WERI-Rb-1 (cell line): ENCODE measurements at regions not wholly inside any gene's neighbourhood (a gene's known extent, or its start where the extent isn't known, plus 50 kb on each side); places are given as distances from the start of the nearest gene placed in this dataset.
A peak's percentile ranks its signal among the peaks of the same experiment; 100 is the strongest.

Experiments used
- DNase-seq: peaks from one replicate; pipeline ENCODE4 v3.0.0-alpha.2; 2020
- H3K27ac ChIP-seq: fragments of 250-450 bp; sonication (Bioruptor Pico); 2 replicates; pipeline ENCODE4 v1.5.1; 2020; ENCODE audit warnings: mild to moderate bottlenecking, moderate library complexity
- H3K27me3 ChIP-seq: fragments of 250-450 bp; sonication (Bioruptor Pico); 2 replicates; pipeline ENCODE4 v1.5.1; 2021; ENCODE audit warnings: mild to moderate bottlenecking, low read depth, moderate library complexity; ENCODE audit not compliant: insufficient read depth, severe bottlenecking
- H3K36me3 ChIP-seq: fragments of 250-450 bp; sonication (Bioruptor Pico); 2 replicates; pipeline ENCODE4 v1.5.1; 2020; ENCODE audit warnings: mild to moderate bottlenecking, moderate library complexity
- H3K4me3 ChIP-seq: 2 replicates; pipeline ENCODE4 v1.5.1; 2011; ENCODE audit warnings: low read depth, mild to moderate bottlenecking, control low read depth, low read length
- H3K9me3 ChIP-seq: fragments of 250-450 bp; sonication (Bioruptor Pico); 2 replicates; pipeline ENCODE4 v1.5.1; 2021; ENCODE audit warnings: mild to moderate bottlenecking, moderate library complexity; ENCODE audit not compliant: severe bottlenecking
- TF ChIP-seq, protein P1 (sequence below): IDR thresholded peaks from 2 replicates; pipeline ENCODE4 v1.5.1; 2011; ENCODE audit warnings: low read depth, mild to moderate bottlenecking, control low read depth, inconsistent platforms, low read length

DNA sequence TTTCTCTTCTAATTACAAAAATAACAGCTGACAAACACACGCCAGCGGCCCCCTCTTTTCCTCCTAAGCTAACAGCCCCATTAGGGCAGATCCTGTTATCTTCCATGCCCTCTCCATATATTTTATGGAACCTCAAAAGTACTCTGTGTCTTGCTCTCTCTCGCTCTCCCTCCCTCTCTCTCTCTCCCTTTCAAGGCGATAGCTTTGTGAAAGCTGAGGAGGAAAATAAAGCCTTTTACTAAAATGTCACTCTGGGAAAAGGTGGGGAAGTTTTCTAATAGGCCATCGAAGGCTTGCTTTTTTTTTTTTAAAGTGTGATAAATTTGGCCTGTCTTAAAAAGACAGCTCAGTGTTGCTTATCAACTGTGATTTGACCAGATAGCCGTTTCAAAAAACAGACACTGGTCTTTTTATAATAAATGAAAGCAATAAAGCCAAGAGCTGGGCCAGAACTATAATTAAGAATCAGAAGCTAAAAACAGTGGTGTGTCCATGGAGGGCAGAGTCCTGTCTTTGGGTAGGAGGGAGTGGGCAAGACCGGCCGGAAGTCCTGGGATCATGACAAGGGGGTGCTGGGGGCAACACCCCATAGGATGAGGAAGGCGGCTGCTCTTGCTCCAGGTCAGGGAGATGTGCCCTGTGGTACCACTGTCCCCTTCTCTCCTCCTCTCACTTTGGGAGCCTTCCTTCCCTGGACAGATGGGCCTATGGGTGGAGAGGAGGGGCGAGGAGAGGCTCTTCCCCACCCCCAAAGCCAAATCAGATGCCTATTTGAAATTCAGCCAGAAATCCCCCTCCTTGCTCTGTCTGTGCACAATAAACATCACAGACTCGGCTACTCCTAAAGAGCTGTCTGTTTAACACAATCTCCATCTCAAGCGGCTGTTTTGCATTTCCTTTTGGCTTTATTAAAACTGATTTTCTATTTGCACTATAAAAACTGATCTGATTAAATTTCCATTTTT is 267.2 kb downstream of the BUD13 start:
- peak; percentile 31 for DNase-seq
- no peaks in the 10 kb centered on the region for H3K9me3 ChIP-seq

DNA sequence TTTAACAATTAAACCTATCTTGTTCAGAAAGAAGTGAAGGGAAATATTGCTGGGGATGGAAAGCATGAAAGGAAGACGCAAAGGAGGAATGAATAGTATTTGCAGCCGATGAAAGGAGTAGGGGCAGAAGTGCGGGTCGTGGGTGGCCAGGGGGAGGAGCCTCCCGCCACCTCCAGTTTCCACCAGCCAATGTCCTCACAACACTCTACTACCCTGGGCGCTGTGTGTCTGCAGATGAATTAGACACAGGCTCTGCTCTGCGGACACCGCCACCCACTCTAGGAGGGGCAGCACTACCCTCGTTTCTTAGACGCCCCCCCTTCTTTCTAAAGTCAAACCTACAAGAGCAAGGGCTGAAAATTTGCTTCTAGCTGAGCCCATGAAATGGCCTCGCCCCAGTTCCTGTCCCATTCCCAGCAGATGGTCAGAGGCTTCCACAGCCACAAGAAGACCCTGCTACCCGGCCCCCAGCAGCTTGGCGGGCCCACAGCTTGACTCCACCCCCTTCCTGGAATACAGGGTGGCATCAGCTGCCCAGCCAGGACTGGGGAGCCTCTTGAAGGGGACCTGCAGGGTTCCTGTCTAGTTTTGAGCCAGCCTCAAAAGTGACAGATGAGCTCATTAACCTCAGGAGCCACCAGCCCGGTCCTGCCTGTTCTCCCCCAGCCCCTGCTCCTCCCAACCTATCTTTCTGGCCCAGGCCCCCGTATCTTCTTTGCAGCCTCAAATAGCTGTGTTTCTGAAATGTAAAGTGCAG is 268.1 kb downstream of the BUD13 start:
- H3K27me3 ChIP-seq, result no peaks in the 10 kb centered on the region
- no peak overlapping the region for H3K4me3 ChIP-seq

More for the DNA sequence above, 267.2 kb downstream of the BUD13 start:
- no peaks in the 10 kb centered on the region for H3K27me3 ChIP-seq
- TF ChIP-seq, protein P1, sequence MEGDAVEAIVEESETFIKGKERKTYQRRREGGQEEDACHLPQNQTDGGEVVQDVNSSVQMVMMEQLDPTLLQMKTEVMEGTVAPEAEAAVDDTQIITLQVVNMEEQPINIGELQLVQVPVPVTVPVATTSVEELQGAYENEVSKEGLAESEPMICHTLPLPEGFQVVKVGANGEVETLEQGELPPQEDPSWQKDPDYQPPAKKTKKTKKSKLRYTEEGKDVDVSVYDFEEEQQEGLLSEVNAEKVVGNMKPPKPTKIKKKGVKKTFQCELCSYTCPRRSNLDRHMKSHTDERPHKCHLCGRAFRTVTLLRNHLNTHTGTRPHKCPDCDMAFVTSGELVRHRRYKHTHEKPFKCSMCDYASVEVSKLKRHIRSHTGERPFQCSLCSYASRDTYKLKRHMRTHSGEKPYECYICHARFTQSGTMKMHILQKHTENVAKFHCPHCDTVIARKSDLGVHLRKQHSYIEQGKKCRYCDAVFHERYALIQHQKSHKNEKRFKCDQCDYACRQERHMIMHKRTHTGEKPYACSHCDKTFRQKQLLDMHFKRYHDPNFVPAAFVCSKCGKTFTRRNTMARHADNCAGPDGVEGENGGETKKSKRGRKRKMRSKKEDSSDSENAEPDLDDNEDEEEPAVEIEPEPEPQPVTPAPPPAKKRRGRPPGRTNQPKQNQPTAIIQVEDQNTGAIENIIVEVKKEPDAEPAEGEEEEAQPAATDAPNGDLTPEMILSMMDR, result no peak
- no peak overlapping the region for H3K4me3 ChIP-seq
- peak overlapping the region; percentile 56 for H3K27ac ChIP-seq
- H3K36me3 ChIP-seq, result no peaks in the 10 kb centered on the region

DNA sequence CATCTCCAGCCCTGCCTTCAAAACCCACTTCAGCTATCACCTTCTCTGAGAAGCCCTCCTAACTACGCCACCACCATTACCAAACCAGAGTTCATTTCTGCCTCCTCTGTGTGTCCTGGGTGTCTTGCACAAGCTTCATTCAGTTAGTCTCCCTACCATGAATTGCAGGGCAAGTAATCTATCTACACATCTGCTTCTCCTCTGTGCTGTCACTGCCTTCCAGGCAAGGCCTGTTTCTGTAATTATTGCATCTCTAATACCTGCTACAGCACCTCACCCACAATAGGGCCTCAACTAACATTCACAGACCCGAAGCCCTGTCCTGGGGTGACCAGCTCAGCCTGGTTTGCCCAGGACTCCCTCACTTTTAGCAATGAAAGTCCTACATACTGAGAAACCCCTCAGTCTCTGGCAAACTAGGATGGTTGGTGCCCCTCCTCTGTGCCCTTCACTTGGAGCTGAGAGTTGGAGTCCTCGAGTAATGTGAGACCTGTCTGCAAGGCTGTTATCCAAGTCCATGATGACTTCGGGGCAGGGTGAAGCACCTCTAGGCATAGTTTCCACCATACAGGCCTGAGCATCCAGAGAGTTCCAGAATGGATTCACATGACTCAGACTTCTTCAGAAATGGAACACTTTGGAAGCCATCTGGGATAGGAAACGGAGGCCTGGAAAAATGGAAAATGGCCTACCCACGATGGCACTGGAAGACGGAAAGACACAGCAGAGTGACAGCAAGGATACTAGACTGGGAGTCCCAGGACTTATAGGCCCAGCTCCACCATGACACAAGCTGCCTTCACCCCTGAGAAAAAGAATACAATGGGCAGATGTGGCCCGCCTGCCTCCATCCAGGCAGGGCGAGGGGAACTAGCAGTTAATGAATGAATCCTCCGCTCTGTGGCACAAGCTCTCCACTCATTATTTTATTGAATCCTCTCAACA is 269.3 kb downstream of the BUD13 start:
- Histone ChIP-seq H3K27ac (peak overlapping the region; percentile 92), H3K9me3 (no peaks in the 10 kb centered on the region), H3K36me3 (no peaks in the 10 kb centered on the region), H3K4me3 (no peak overlapping the region), H3K27me3 (no peaks in the 10 kb centered on the region)
- TF ChIP-seq, protein P1, result no peak
- no peak for DNase-seq

More for the DNA sequence above, 268.1 kb downstream of the BUD13 start:
- no peaks in the 10 kb centered on the region for H3K36me3 ChIP-seq
- H3K27ac ChIP-seq, result peak overlapping the region; percentile 56
- DNase-seq, result no peak
- no peaks in the 10 kb centered on the region for H3K9me3 ChIP-seq
- TF ChIP-seq, protein P1, result no peak

DNA sequence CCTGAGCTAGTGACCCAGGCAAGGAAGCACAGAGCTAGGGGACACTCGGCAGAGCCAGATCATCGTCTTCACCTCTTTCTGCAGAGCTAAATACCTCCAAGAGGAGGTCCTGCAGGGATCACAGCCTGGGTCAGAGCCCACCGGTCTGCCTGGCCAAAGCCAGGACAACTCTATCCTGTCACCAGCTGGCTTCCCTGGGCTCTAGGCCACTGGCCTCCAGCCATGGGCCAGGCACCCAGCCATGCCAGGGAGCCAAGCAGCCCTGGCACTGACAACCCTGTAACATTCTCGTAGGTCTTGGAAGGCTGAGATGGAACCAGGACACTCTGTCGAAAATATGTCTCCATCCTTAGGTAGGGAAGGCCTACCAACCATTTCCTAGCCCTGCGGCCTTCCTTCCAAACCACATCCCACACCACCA is 270.1 kb downstream of the BUD13 start:
- H3K27ac ChIP-seq, result peak overlapping the region; percentile 92
- no peak overlapping the region for H3K4me3 ChIP-seq
- H3K9me3 ChIP-seq, result no peaks in the 10 kb centered on the region
- no peak for DNase-seq
- H3K27me3 ChIP-seq, result no peaks in the 10 kb centered on the region
- H3K36me3 ChIP-seq, result no peaks in the 10 kb centered on the region
- TF ChIP-seq, protein P1, result no peak

DNA sequence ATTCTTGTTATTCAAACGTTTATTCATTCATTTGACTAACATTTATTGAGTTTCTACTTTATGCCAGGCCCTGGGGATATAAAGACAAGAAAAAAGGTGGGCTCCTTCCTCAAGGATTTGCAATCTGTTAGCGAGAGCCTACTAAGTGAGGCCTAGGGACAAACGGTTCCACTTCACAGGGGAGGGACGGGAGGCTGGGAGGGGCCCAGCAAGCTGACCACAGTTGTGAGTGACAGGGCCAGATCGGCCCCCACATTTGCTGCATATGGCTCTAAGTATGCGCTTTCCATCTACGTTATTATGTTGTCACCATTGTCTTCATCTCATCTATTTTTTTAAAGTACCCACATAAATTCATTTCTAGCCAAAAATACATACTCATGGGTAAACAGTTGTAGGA is 271.1 kb downstream of the BUD13 start:
- H3K36me3 ChIP-seq, result peaks cover 8% of the 10 kb centered on the region
- peak overlapping the region; percentile 92 for H3K27ac ChIP-seq
- no peaks in the 10 kb centered on the region for H3K9me3 ChIP-seq
- peak; percentile 57 for DNase-seq
- H3K4me3 ChIP-seq, result no peak overlapping the region
- TF ChIP-seq, protein P1, result no peak
- no peaks in the 10 kb centered on the region for H3K27me3 ChIP-seq
